ENCODE measurements at regions not wholly inside any gene's neighbourhood (a gene's known extent, or its start where the extent isn't known, plus 50 kb on each side); places are given as distances from the start of the nearest gene placed in this dataset.

GRCh38 chr16:75780669-75781068 is 54.4 kb upstream of the CPHXL start:
- no peak overlapping the region for H3K4me3 Mint-ChIP-seq

GRCh38 chr16:75781683-75782343 is 55.5 kb upstream of the CPHXL start:
- H3K36me3 Mint-ChIP-seq (ENCODE audit: low read depth): no peaks in the 10 kb centered on the region
- H3K9me3 Mint-ChIP-seq: no peaks in the 10 kb centered on the region
- H3K4me1 Mint-ChIP-seq: no peaks in the 10 kb centered on the region
- H3K27ac Mint-ChIP-seq: no peak overlapping the region
- H3K27me3 Mint-ChIP-seq: peaks cover 57% of the 10 kb centered on the region
- H3K4me3 Mint-ChIP-seq: no peak overlapping the region
- no peak for ATAC-seq (replicated peaks)

More at GRCh38 chr16:75780669-75781068, 54.4 kb upstream of the CPHXL start:
- no peak for ATAC-seq (replicated peaks)
- H3K36me3 Mint-ChIP-seq (ENCODE audit: low read depth): no peaks in the 10 kb centered on the region
- H3K9me3 Mint-ChIP-seq: no peaks in the 10 kb centered on the region
- no peaks in the 10 kb centered on the region for H3K4me1 Mint-ChIP-seq
- H3K27ac Mint-ChIP-seq: no peak overlapping the region
- peaks cover 62% of the 10 kb centered on the region for H3K27me3 Mint-ChIP-seq

DNA sequence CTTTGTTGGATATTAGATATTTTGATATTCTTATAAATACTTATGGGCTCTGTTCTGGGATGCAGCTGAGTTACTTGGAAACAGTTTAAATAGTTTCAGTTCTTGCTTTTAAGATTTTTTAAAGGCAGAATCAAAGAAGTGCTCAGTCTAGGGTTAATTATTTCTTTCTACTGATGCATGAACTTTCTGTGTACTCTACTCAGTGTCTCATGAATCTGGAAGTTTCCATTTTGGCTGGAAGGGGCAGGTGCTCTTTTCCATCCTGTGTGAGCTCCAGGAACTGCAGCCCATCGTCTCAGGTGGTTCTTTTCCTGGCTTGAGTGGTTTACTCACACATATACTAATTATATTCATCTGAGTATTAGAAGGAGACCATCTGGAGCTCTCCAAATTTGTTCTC is 61.1 kb upstream of the CPHXL start:
- Mint-ChIP-seq H3K27ac (no peak overlapping the region), H3K4me3 (no peak overlapping the region), H3K27me3 (peaks cover 35% of the 10 kb centered on the region), H3K36me3 (ENCODE audit: low read depth) (no peaks in the 10 kb centered on the region), H3K9me3 (no peaks in the 10 kb centered on the region), H3K4me1 (no peaks in the 10 kb centered on the region)
- no peak for ATAC-seq (replicated peaks)

GRCh38 chr16:75789237-75789636 is 62.9 kb upstream of the CPHXL start:
- H3K4me1 Mint-ChIP-seq: no peaks in the 10 kb centered on the region
- peak; percentile 45 for ATAC-seq (replicated peaks)
- peaks cover 22% of the 10 kb centered on the region for H3K27me3 Mint-ChIP-seq
- H3K27ac Mint-ChIP-seq: no peak overlapping the region
- H3K9me3 Mint-ChIP-seq: no peaks in the 10 kb centered on the region
- H3K36me3 Mint-ChIP-seq (ENCODE audit: low read depth): no peaks in the 10 kb centered on the region
- no peak overlapping the region for H3K4me3 Mint-ChIP-seq

GRCh38 chr16:75792771-75793492 is 66.6 kb upstream of the CPHXL start:
- no peaks in the 10 kb centered on the region for H3K4me1 Mint-ChIP-seq
- H3K9me3 Mint-ChIP-seq: no peaks in the 10 kb centered on the region
- no peaks in the 10 kb centered on the region for H3K36me3 Mint-ChIP-seq (ENCODE audit: low read depth)
- H3K27me3 Mint-ChIP-seq: peaks cover 3% of the 10 kb centered on the region
- ATAC-seq (replicated peaks): no peak
- H3K4me3 Mint-ChIP-seq: no peak overlapping the region
- H3K27ac Mint-ChIP-seq: no peak overlapping the region

- H3K4me3 Mint-ChIP-seq: no peak overlapping the region
- H3K4me1 Mint-ChIP-seq: no peaks in the 10 kb centered on the region
- H3K9me3 Mint-ChIP-seq: no peaks in the 10 kb centered on the region
- no peaks in the 10 kb centered on the region for H3K27me3 Mint-ChIP-seq
- H3K36me3 Mint-ChIP-seq (ENCODE audit: low read depth): no peaks in the 10 kb centered on the region
- no peak overlapping the region for H3K27ac Mint-ChIP-seq
- ATAC-seq (replicated peaks): no peak
These were observed 67.4 kb upstream of the CPHXL start for GRCh38 chr16:75793641-75794040.

DNA sequence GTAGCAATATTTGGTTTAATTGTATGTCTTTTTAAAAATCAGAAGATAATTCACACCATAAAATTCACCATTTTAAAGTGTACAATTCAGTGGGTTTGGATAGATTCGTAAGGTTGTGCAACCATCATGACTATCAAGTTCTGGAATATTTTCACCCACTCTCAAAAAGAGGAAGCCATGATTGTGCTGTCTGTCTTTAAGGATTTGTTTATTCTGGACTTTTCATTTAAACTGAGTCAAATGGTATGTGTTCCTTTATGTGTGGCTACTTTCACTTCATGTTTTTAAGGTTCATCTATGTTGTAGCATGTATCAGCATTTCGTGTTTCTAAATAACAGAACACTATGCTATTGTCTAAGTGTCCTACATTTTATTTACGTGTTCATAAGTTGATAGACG is 68.1 kb upstream of the CPHXL start:
- Mint-ChIP-seq H3K36me3 (ENCODE audit: low read depth) (no peaks in the 10 kb centered on the region), H3K4me3 (no peak overlapping the region), H3K27me3 (peaks cover 6% of the 10 kb centered on the region), H3K27ac (no peak overlapping the region), H3K9me3 (no peaks in the 10 kb centered on the region), H3K4me1 (no peaks in the 10 kb centered on the region)
- no peak for ATAC-seq (replicated peaks)

- no peaks in the 10 kb centered on the region for H3K9me3 Mint-ChIP-seq
- H3K27ac Mint-ChIP-seq: no peak overlapping the region
- no peak overlapping the region for H3K4me3 Mint-ChIP-seq
- H3K27me3 Mint-ChIP-seq: peaks cover 10% of the 10 kb centered on the region
- no peaks in the 10 kb centered on the region for H3K4me1 Mint-ChIP-seq
- no peaks in the 10 kb centered on the region for H3K36me3 Mint-ChIP-seq (ENCODE audit: low read depth)
- no peak for ATAC-seq (replicated peaks)
These were observed 72.4 kb upstream of the CPHXL start for GRCh38 chr16:75798714-75799113.

DNA sequence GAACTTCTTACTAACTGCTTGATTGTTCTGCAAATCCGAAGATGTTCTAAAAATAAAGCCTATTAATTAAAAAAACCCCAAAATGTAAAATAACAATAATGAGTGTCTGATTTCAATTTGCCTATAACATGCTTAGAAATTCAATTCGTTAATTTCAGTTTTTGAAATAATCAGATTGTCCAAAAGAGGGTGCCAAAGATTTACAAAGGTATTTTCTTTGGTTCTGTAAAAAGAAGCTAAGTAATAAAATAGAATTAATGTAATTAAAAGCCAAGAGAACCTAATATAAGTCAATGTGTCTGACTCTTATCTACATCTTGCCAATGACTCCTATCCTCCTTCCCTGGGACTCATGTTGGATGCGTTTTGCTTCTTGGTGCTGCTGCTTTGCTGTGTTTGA is 75.0 kb upstream of the CPHXL start:
- no peaks in the 10 kb centered on the region for H3K36me3 Mint-ChIP-seq (ENCODE audit: low read depth)
- H3K27me3 Mint-ChIP-seq: peaks cover 16% of the 10 kb centered on the region
- H3K4me1 Mint-ChIP-seq: no peaks in the 10 kb centered on the region
- ATAC-seq (replicated peaks): no peak
- H3K9me3 Mint-ChIP-seq: no peaks in the 10 kb centered on the region
- H3K4me3 Mint-ChIP-seq: no peak overlapping the region
- no peak overlapping the region for H3K27ac Mint-ChIP-seq

GRCh38 chr16:75803753-75804152 is 77.5 kb upstream of the CPHXL start:
- peaks cover 26% of the 10 kb centered on the region for H3K27me3 Mint-ChIP-seq
- H3K9me3 Mint-ChIP-seq: no peaks in the 10 kb centered on the region
- H3K27ac Mint-ChIP-seq: no peak overlapping the region
- H3K4me3 Mint-ChIP-seq: no peak overlapping the region
- no peak for ATAC-seq (replicated peaks)
- H3K36me3 Mint-ChIP-seq (ENCODE audit: low read depth): no peaks in the 10 kb centered on the region
- H3K4me1 Mint-ChIP-seq: no peaks in the 10 kb centered on the region

GRCh38 chr16:75804368-75804767 is 78.1 kb upstream of the CPHXL start:
- no peaks in the 10 kb centered on the region for H3K9me3 Mint-ChIP-seq
- ATAC-seq (replicated peaks): no peak
- H3K4me3 Mint-ChIP-seq: no peak overlapping the region
- no peaks in the 10 kb centered on the region for H3K36me3 Mint-ChIP-seq (ENCODE audit: low read depth)
- no peaks in the 10 kb centered on the region for H3K4me1 Mint-ChIP-seq
- peaks cover 22% of the 10 kb centered on the region for H3K27me3 Mint-ChIP-seq
- no peak overlapping the region for H3K27ac Mint-ChIP-seq

DNA sequence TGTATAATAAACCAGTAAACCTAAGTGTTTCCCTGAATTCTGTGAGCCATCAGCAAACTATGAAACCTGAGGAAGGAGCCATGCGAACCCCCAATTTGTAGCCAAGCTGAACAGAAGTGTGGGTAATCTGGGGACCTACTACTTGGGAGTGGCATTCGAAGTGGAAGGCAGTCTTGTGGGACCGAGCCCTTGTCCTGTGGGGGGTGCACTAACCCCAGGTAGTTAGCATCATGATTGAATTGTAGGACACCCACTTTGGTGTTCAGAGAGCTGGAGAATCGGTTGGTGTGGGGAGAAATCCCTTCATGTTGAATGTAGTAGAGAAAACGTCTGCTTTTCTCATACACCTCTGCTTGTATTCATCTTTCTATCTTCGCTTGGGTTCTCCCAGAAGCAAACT is 79.7 kb upstream of the CPHXL start:
- no peaks in the 10 kb centered on the region for H3K4me1 Mint-ChIP-seq

GRCh38 chr16:75806487-75806886 is 80.2 kb upstream of the CPHXL start:
- H3K27ac Mint-ChIP-seq: no peak overlapping the region
- no peaks in the 10 kb centered on the region for H3K4me1 Mint-ChIP-seq
- no peaks in the 10 kb centered on the region for H3K9me3 Mint-ChIP-seq
- ATAC-seq (replicated peaks): no peak
- H3K27me3 Mint-ChIP-seq: peaks cover 28% of the 10 kb centered on the region
- no peak overlapping the region for H3K4me3 Mint-ChIP-seq
- no peaks in the 10 kb centered on the region for H3K36me3 Mint-ChIP-seq (ENCODE audit: low read depth)

More for the DNA sequence above, 79.7 kb upstream of the CPHXL start:
- ATAC-seq (replicated peaks): no peak
- H3K27me3 Mint-ChIP-seq: peaks cover 30% of the 10 kb centered on the region
- H3K9me3 Mint-ChIP-seq: no peaks in the 10 kb centered on the region
- no peak overlapping the region for H3K4me3 Mint-ChIP-seq
- H3K36me3 Mint-ChIP-seq (ENCODE audit: low read depth): no peaks in the 10 kb centered on the region
- no peak overlapping the region for H3K27ac Mint-ChIP-seq

- Mint-ChIP-seq H3K9me3 (no peaks in the 10 kb centered on the region), H3K4me1 (no peaks in the 10 kb centered on the region), H3K4me3 (no peak overlapping the region), H3K36me3 (ENCODE audit: low read depth) (no peaks in the 10 kb centered on the region), H3K27me3 (peaks cover 34% of the 10 kb centered on the region), H3K27ac (no peak overlapping the region)
- no peak for ATAC-seq (replicated peaks)
These were observed 84.1 kb upstream of the CPHXL start for GRCh38 chr16:75810342-75810741.

- H3K4me3 Mint-ChIP-seq: no peak overlapping the region
These were observed 84.8 kb upstream of the CPHXL start for GRCh38 chr16:75811020-75811634.

More at GRCh38 chr16:75811020-75811634, 84.8 kb upstream of the CPHXL start:
- no peak overlapping the region for H3K27ac Mint-ChIP-seq
- no peaks in the 10 kb centered on the region for H3K4me1 Mint-ChIP-seq
- H3K36me3 Mint-ChIP-seq (ENCODE audit: low read depth): no peaks in the 10 kb centered on the region
- no peak for ATAC-seq (replicated peaks)
- H3K27me3 Mint-ChIP-seq: peaks cover 30% of the 10 kb centered on the region
- H3K9me3 Mint-ChIP-seq: no peaks in the 10 kb centered on the region

All from activated T-helper 17 cell treated with anti-CD3 and anti-CD28 coated beads, Interleukin-2, amount 50 U/mL, for 72 hours (primary cell).